ENCODE measurements at regions not wholly inside any gene's neighbourhood (a gene's known extent, or its start where the extent isn't known, plus 50 kb on each side); places are given as distances from the start of the nearest gene placed in this dataset.
"Not testable (repeated sequence)": the region's sequence is repeated elsewhere in the genome, so short reads cannot be mapped to it uniquely, and the experiment has no call there.

GRCh38 chr14:42992930-42993329 is 1386.3 kb downstream of the LRFN5 start:
- Mint-ChIP-seq H3K9me3 (ENCODE audit: low read depth) (no peaks in the 10 kb centered on the region), H3K27ac (no peak overlapping the region), H3K4me3 (ENCODE audit: low read depth) (no peak overlapping the region), H3K36me3 (ENCODE audit: insufficient read depth) (no peaks in the 10 kb centered on the region), H3K4me1 (ENCODE audit: low read depth) (no peaks in the 10 kb centered on the region), H3K27me3 (no peaks in the 10 kb centered on the region)
- DNase-seq (ENCODE audit: low spot score, unreplicated experiment): no peak
- no peak for TF ChIP-seq CTCF (IDR thresholded peaks at IDR 0.05; ENCODE audit: unreplicated experiment)

- no peak overlapping the region for H3K4me3 Mint-ChIP-seq (ENCODE audit: low read depth)
- H3K9me3 Mint-ChIP-seq (ENCODE audit: low read depth): peaks cover 24% of the 10 kb centered on the region
- H3K36me3 Mint-ChIP-seq (ENCODE audit: insufficient read depth): no peaks in the 10 kb centered on the region
- H3K27me3 Mint-ChIP-seq: no peaks in the 10 kb centered on the region
- TF ChIP-seq CTCF (IDR thresholded peaks at IDR 0.05; ENCODE audit: unreplicated experiment): no peak
- no peak for DNase-seq (ENCODE audit: low spot score, unreplicated experiment)
- no peak overlapping the region for H3K27ac Mint-ChIP-seq
- no peaks in the 10 kb centered on the region for H3K4me1 Mint-ChIP-seq (ENCODE audit: low read depth)
Observed at GRCh38 chr14:42980419-42980818, 1373.7 kb downstream of the LRFN5 start.

- not testable (repeated sequence) for H3K36me3 Mint-ChIP-seq (ENCODE audit: insufficient read depth); H3K4me1 Mint-ChIP-seq (ENCODE audit: low read depth); H3K4me3 Mint-ChIP-seq (ENCODE audit: low read depth); DNase-seq (ENCODE audit: low spot score, unreplicated experiment); H3K27me3 Mint-ChIP-seq; H3K27ac Mint-ChIP-seq
- H3K9me3 Mint-ChIP-seq (ENCODE audit: low read depth): peaks cover 19% of the 10 kb centered on the region
Observed at GRCh38 chr14:42973171-42973570, 1366.5 kb downstream of the LRFN5 start.

GRCh38 chr14:42965512-42965911 is 1358.8 kb downstream of the LRFN5 start:
- Mint-ChIP-seq H3K27me3 (no peaks in the 10 kb centered on the region), H3K4me3 (ENCODE audit: low read depth) (no peak overlapping the region), H3K9me3 (ENCODE audit: low read depth) (peaks cover 2% of the 10 kb centered on the region), H3K4me1 (ENCODE audit: low read depth) (no peaks in the 10 kb centered on the region), H3K36me3 (ENCODE audit: insufficient read depth) (no peaks in the 10 kb centered on the region), H3K27ac (no peak overlapping the region)
- TF ChIP-seq CTCF (IDR thresholded peaks at IDR 0.05; ENCODE audit: unreplicated experiment): no peak
- no peak for DNase-seq (ENCODE audit: low spot score, unreplicated experiment)

GRCh38 chr14:42961509-42961908 is 1354.8 kb downstream of the LRFN5 start:
- no peaks in the 10 kb centered on the region for H3K4me1 Mint-ChIP-seq (ENCODE audit: low read depth)
- H3K36me3 Mint-ChIP-seq (ENCODE audit: insufficient read depth): no peaks in the 10 kb centered on the region
- H3K4me3 Mint-ChIP-seq (ENCODE audit: low read depth): no peak overlapping the region
- H3K9me3 Mint-ChIP-seq (ENCODE audit: low read depth): peaks cover 3% of the 10 kb centered on the region
- no peak overlapping the region for H3K27ac Mint-ChIP-seq
- DNase-seq (ENCODE audit: low spot score, unreplicated experiment): no peak
- no peak for TF ChIP-seq CTCF (IDR thresholded peaks at IDR 0.05; ENCODE audit: unreplicated experiment)
- no peaks in the 10 kb centered on the region for H3K27me3 Mint-ChIP-seq

GRCh38 chr14:42950363-42950762 is 1343.7 kb downstream of the LRFN5 start:
- TF ChIP-seq CTCF (IDR thresholded peaks at IDR 0.05; ENCODE audit: unreplicated experiment): no peak
- no peaks in the 10 kb centered on the region for H3K36me3 Mint-ChIP-seq (ENCODE audit: insufficient read depth)
- H3K27me3 Mint-ChIP-seq: no peaks in the 10 kb centered on the region
- no peak for DNase-seq (ENCODE audit: low spot score, unreplicated experiment)
- H3K27ac Mint-ChIP-seq: no peak overlapping the region
- no peak overlapping the region for H3K4me3 Mint-ChIP-seq (ENCODE audit: low read depth)
- no peaks in the 10 kb centered on the region for H3K4me1 Mint-ChIP-seq (ENCODE audit: low read depth)
- peaks cover 15% of the 10 kb centered on the region for H3K9me3 Mint-ChIP-seq (ENCODE audit: low read depth)
